Ecto neural progenitor cell (in vitro differentiated cells): ENCODE measurements at regions not wholly inside any gene's neighbourhood (a gene's known extent, or its start where the extent isn't known, plus 50 kb on each side); places are given as distances from the start of the nearest gene placed in this dataset.
A peak's percentile ranks its signal among the peaks of the same experiment; 100 is the strongest.
"Not testable (repeated sequence)": the region's sequence is repeated elsewhere in the genome, so short reads cannot be mapped to it uniquely, and the experiment has no call there.

ENCODE experiments used
- DNase-seq: peaks from one replicate; pipeline ENCODE4 v3.0.0-alpha.2; 2018; ENCODE audit warnings: low spot score

- no peak for DNase-seq
Measured at GRCh38 chr11:69905611-69906452, 86.6 kb upstream of the FGF3 start.

GRCh38 chr11:69906453-69906907, 87.3 kb upstream of the FGF3 start:
- no peak for DNase-seq

- DNase-seq = no peak
Measured at GRCh38 chr11:69907611-69908010, 88.4 kb upstream of the FGF3 start.

- DNase-seq = no peak
Measured at GRCh38 chr11:69908511-69909220, 89.5 kb upstream of the FGF3 start.

GRCh38 chr11:69909561-69910518, 90.6 kb upstream of the FGF3 start:
- no peak for DNase-seq

GRCh38 chr11:69910519-69911309, 91.5 kb upstream of the FGF3 start:
- DNase-seq = no peak

GRCh38 chr11:69911310-69912160, 92.3 kb upstream of the FGF3 start:
- no peak for DNase-seq

GRCh38 chr11:69912161-69912910, 93.1 kb upstream of the FGF3 start:
- peak; percentile 42 for DNase-seq

- peak; percentile 49 for DNase-seq
Measured at GRCh38 chr11:69912911-69913451, 93.8 kb upstream of the FGF3 start.

- peak; percentile 39 for DNase-seq
Measured at GRCh38 chr11:69913591-69914285, 94.5 kb upstream of the FGF3 start.

- peak; percentile 43 for DNase-seq
Measured at GRCh38 chr11:69914286-69915150, 95.3 kb upstream of the FGF3 start.

GRCh38 chr11:69915151-69915500, 95.9 kb upstream of the FGF3 start:
- DNase-seq = no peak

- DNase-seq = peak; percentile 87
Measured at GRCh38 chr11:69915501-69916250, 96.5 kb upstream of the FGF3 start.

GRCh38 chr11:69916251-69916649, 97.0 kb upstream of the FGF3 start:
- DNase-seq = not testable (repeated sequence)

- no peak for DNase-seq
Measured at GRCh38 chr11:69916806-69917387, 97.7 kb upstream of the FGF3 start.

- no peak for DNase-seq
Measured at GRCh38 chr11:69917529-69917928, 98.3 kb upstream of the FGF3 start.
